ENCODE measurements at regions not wholly inside any gene's neighbourhood (a gene's known extent, or its start where the extent isn't known, plus 50 kb on each side); places are given as distances from the start of the nearest gene placed in this dataset.

- POLR2A ChIA-PET: no interaction called here
- intact Hi-C loops (cut with micrococcal nuclease): no loop called here
- Mint-ChIP-seq H3K27ac (ENCODE audit: low read depth, unreplicated experiment) (no peak overlapping the region), H3K36me3 (ENCODE audit: insufficient read depth, unreplicated experiment) (no peaks in the 10 kb centered on the region), H3K9me3 (ENCODE audit: unreplicated experiment) (no peaks in the 10 kb centered on the region), H3K27me3 (ENCODE audit: insufficient read depth, unreplicated experiment) (peaks cover 12% of the 10 kb centered on the region), H3K4me3 (ENCODE audit: unreplicated experiment) (no peak overlapping the region), H3K4me1 (ENCODE audit: insufficient read depth, unreplicated experiment) (no peaks in the 10 kb centered on the region)
- CTCF ChIA-PET: no interaction called here
- DNase-seq (ENCODE audit: unreplicated experiment): no peak
- BruUV-seq (replicated peaks): no TSS peak
- TF ChIP-seq CTCF (IDR thresholded peaks at IDR 0.05; ENCODE audit: unreplicated experiment): no peak
Observed at GRCh38 chr2:126558029-126558428, 97.9 kb upstream of the GYPC start.

GRCh38 chr2:126568734-126569133 lies 87.2 kb upstream of the GYPC start:
- H3K27me3 Mint-ChIP-seq (ENCODE audit: insufficient read depth, unreplicated experiment): no peaks in the 10 kb centered on the region
- no peak overlapping the region for H3K27ac Mint-ChIP-seq (ENCODE audit: low read depth, unreplicated experiment)
- ChIA-PET POLR2A (no interaction called here), CTCF (no interaction called here)
- intact Hi-C loops (cut with micrococcal nuclease): no loop called here
- H3K36me3 Mint-ChIP-seq (ENCODE audit: insufficient read depth, unreplicated experiment): no peaks in the 10 kb centered on the region
- H3K4me3 Mint-ChIP-seq (ENCODE audit: unreplicated experiment): no peak overlapping the region
- TF ChIP-seq CTCF (IDR thresholded peaks at IDR 0.05; ENCODE audit: unreplicated experiment): no peak
- no TSS peak for BruUV-seq (replicated peaks)
- peaks cover 18% of the 10 kb centered on the region for H3K9me3 Mint-ChIP-seq (ENCODE audit: unreplicated experiment)
- H3K4me1 Mint-ChIP-seq (ENCODE audit: insufficient read depth, unreplicated experiment): no peaks in the 10 kb centered on the region
- no peak for DNase-seq (ENCODE audit: unreplicated experiment)

GRCh38 chr2:126571403-126571802 lies 84.6 kb upstream of the GYPC start:
- CTCF ChIA-PET: interaction anchor here (0.6 kb wide), 1 partner anchor 202 kb away, joined by 3 read pairs; no protein-coding TSS in a partner anchor
- intact Hi-C loops (cut with micrococcal nuclease): no loop called here

GRCh38 chr2:126575631-126576030 lies 80.3 kb upstream of the GYPC start:
- CTCF ChIA-PET: no interaction called here

More at GRCh38 chr2:126571403-126571802, 84.6 kb upstream of the GYPC start:
- POLR2A ChIA-PET: no interaction called here
- H3K4me3 Mint-ChIP-seq (ENCODE audit: unreplicated experiment): no peak overlapping the region
- no peaks in the 10 kb centered on the region for H3K36me3 Mint-ChIP-seq (ENCODE audit: insufficient read depth, unreplicated experiment)
- no peaks in the 10 kb centered on the region for H3K4me1 Mint-ChIP-seq (ENCODE audit: insufficient read depth, unreplicated experiment)
- no peak for TF ChIP-seq CTCF (IDR thresholded peaks at IDR 0.05; ENCODE audit: unreplicated experiment)
- H3K27ac Mint-ChIP-seq (ENCODE audit: low read depth, unreplicated experiment): no peak overlapping the region
- BruUV-seq (replicated peaks): no TSS peak
- DNase-seq (ENCODE audit: unreplicated experiment): no peak
- peaks cover 7% of the 10 kb centered on the region for H3K9me3 Mint-ChIP-seq (ENCODE audit: unreplicated experiment)
- H3K27me3 Mint-ChIP-seq (ENCODE audit: insufficient read depth, unreplicated experiment): no peaks in the 10 kb centered on the region

More at GRCh38 chr2:126575631-126576030, 80.3 kb upstream of the GYPC start:
- Mint-ChIP-seq H3K36me3 (ENCODE audit: insufficient read depth, unreplicated experiment) (no peaks in the 10 kb centered on the region), H3K27ac (ENCODE audit: low read depth, unreplicated experiment) (no peak overlapping the region), H3K4me3 (ENCODE audit: unreplicated experiment) (no peak overlapping the region), H3K27me3 (ENCODE audit: insufficient read depth, unreplicated experiment) (no peaks in the 10 kb centered on the region), H3K4me1 (ENCODE audit: insufficient read depth, unreplicated experiment) (no peaks in the 10 kb centered on the region), H3K9me3 (ENCODE audit: unreplicated experiment) (no peaks in the 10 kb centered on the region)
- BruUV-seq (replicated peaks): no TSS peak
- no peak for DNase-seq (ENCODE audit: unreplicated experiment)
- TF ChIP-seq CTCF (IDR thresholded peaks at IDR 0.05; ENCODE audit: unreplicated experiment): no peak
- intact Hi-C loops (cut with micrococcal nuclease): no loop called here
- POLR2A ChIA-PET: interaction anchor here (0.6 kb wide), 1 partner anchor 86 kb away, joined by 3 read pairs; no protein-coding TSS in a partner anchor

All from MCF 10A (cell line).